A172 (cell line): ENCODE measurements at regions not wholly inside any gene's neighbourhood (a gene's known extent, or its start where the extent isn't known, plus 50 kb on each side); places are given as distances from the start of the nearest gene placed in this dataset.
"Not testable (repeated sequence)": the region's sequence is repeated elsewhere in the genome, so short reads cannot be mapped to it uniquely, and the experiment has no call there.

Experiments
- DNase-seq: peaks from one replicate; pipeline ENCODE4 v3.0.0-alpha.2; 2015; ENCODE audit warnings: low spot score

- no peak for DNase-seq
These were observed 180.7 kb upstream of the GRM7 start for GRCh38 chr3:6680119-6680806.

- DNase-seq, result no peak
These were observed 163.6 kb upstream of the GRM7 start for GRCh38 chr3:6697285-6697684.

GRCh38 chr3:6697722-6698121 lies 163.2 kb upstream of the GRM7 start:
- no peak for DNase-seq

- not testable (repeated sequence) for DNase-seq
These were observed 156.1 kb upstream of the GRM7 start for GRCh38 chr3:6704817-6705216.

GRCh38 chr3:6706777-6707176 lies 154.1 kb upstream of the GRM7 start:
- no peak for DNase-seq

- no peak for DNase-seq
These were observed 151.7 kb upstream of the GRM7 start for GRCh38 chr3:6709178-6709577.

- DNase-seq, result no peak
These were observed 146.0 kb upstream of the GRM7 start for GRCh38 chr3:6714962-6715361.

GRCh38 chr3:6716420-6716819 lies 144.5 kb upstream of the GRM7 start:
- no peak for DNase-seq

- DNase-seq, result no peak
These were observed 143.6 kb upstream of the GRM7 start for GRCh38 chr3:6717026-6717943.

- DNase-seq, result no peak
These were observed 140.9 kb upstream of the GRM7 start for GRCh38 chr3:6719999-6720398.

GRCh38 chr3:6721491-6721890 lies 139.4 kb upstream of the GRM7 start:
- DNase-seq, result no peak

GRCh38 chr3:6723205-6723604 lies 137.7 kb upstream of the GRM7 start:
- DNase-seq, result no peak

GRCh38 chr3:6726811-6727210 lies 134.1 kb upstream of the GRM7 start:
- DNase-seq, result no peak

- DNase-seq, result no peak
These were observed 128.1 kb upstream of the GRM7 start for GRCh38 chr3:6732807-6733206.

- DNase-seq, result no peak
These were observed 127.1 kb upstream of the GRM7 start for GRCh38 chr3:6733699-6734394.

GRCh38 chr3:6734395-6734746 lies 126.5 kb upstream of the GRM7 start:
- DNase-seq, result no peak

- no peak for DNase-seq
These were observed 123.9 kb upstream of the GRM7 start for GRCh38 chr3:6736836-6737629.

GRCh38 chr3:6737630-6738029 lies 123.3 kb upstream of the GRM7 start:
- no peak for DNase-seq

- no peak for DNase-seq
These were observed 121.6 kb upstream of the GRM7 start for GRCh38 chr3:6739288-6739687.

GRCh38 chr3:6743067-6743720 lies 117.7 kb upstream of the GRM7 start:
- DNase-seq, result no peak

GRCh38 chr3:6746443-6746842 lies 114.5 kb upstream of the GRM7 start:
- DNase-seq, result no peak
